GM18909 (cell line): ENCODE measurements at regions not wholly inside any gene's neighbourhood (a gene's known extent, or its start where the extent isn't known, plus 50 kb on each side); places are given as distances from the start of the nearest gene placed in this dataset.
"Not testable (repeated sequence)": the region's sequence is repeated elsewhere in the genome, so short reads cannot be mapped to it uniquely, and the experiment has no call there.

ENCODE experiments used
- ATAC-seq: cut with Tn5 transposase; IDR thresholded peaks from one replicate; pipeline ENCODE4 v1.9.1; 2021; ENCODE audit warnings: mild to moderate bottlenecking; ENCODE audit not compliant: unreplicated experiment, poor library complexity

DNA sequence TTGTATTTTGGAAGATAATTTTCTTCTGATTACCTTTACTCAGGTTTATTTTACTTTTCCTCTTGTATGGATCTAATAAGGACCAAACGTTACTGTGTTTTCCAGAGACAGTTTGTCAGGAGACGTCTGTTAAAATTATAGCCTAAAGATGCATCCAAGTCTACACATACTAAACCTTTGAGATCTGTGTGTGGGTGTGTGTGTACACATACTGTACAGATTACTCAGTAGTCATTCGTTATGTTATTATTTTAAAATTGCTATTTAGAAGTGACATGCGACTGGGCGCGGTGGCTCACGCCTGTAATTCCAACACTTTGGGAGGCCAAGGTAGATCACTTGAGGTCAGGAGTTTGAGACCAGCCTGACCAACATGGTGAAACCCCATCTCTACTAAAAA is 51.6 kb upstream of the CNTLN start:
- no peak for ATAC-seq

DNA sequence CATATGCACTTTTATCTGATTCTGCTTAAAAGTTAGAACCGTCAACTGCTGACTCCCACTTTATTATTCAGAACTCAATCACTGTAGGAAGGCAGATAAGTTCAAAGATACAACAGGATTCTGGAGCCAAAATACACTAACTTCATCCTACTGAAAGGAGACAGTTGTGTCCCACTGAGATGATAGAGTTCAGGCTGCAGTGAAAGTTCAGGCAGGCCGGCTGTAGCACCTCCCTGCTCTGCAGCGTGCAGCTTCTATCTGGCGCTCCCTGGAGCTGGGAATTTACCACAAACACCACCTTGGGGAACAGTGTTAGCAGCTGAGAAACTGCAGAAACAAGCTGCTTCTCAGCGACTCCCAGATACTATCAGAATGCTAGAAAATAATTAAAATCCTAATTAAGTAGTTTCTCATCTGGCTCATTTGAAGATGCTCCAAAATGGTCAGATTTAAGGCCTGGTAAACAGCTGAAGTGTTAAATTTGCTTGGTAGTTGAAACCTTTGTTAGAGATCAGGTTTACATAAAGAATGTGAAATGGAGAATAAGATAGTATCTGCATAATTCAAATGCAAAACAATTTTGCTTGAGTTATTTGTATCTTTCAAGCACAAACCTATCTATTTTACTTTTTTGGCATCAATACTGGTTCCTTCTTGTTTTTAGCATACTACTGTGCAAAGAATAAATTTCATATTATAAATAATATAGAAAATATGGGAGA is 52.3 kb upstream of the CNTLN start:
- no peak for ATAC-seq

DNA sequence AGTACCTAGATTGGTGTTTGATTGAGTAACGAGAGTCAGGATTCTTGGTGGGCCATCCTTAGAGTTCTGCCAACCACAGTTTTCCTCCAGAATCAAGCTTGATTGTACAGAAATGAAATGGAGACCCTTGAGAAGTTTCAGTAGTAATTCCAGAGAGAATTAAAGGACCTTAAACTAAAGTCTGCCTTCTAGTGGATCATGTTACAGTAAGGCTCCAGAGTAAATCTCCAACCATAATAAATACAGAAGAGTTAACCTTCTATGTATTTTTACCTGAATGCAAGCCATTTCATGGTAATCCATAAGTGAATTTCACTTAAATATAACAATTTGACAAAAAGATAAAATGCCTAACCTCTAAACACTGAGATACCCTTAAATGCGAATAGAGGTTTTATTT is 53.0 kb upstream of the CNTLN start:
- no peak for ATAC-seq

DNA sequence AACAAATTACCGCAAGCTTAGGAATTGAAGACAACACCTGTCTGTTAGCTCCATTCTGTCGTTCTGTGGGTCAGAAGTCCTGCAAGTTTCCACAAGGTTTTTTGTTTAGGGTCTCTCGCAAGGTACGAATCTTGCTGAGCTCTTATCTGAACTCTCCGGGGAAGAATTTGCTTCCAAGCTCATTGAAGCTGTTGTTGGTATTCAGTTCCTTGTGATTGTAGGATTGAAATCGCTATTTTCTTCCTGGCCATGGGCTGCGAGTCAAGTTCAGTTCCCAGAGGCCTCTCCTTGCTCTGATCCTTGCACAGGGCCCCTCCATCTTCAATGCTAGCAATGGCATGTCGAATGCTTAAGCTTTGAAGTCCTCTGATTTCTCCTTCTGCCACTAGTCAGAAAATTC is 53.5 kb upstream of the CNTLN start:
- ATAC-seq = no peak

DNA sequence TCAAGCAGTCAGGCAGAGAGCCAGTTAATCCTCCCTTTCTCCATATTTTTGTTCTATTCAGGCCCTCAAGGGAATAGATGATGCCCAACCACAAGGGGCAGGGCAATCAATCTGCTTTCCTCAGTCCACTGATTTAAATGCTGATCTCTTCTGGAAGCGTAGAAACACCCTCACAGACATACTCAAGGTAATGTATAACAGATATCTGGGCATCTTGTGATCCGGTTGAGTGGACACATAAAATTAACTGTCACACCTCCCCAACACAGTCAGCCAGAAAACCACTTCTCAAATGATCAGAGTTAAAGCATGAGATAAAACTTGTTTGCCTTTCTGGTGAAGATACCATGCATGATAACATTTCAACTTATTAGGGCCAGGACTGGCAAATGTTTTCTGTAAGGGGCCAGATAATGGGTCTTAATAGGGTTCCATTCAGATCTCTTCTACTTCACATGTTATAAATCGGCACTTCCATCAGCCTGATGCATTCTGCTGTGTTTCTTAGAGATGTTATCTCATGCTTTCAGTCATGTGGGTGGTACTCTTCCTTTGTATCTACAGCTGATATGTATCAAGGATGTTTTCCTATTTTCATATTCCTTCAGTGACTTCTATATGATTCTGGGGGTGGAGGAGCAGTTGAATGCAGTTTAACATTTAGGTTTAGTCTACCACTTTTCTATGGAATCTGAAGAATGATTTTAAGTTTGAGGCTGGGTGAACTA is 58.9 kb upstream of the CNTLN start:
- peak; percentile 58 for ATAC-seq

DNA sequence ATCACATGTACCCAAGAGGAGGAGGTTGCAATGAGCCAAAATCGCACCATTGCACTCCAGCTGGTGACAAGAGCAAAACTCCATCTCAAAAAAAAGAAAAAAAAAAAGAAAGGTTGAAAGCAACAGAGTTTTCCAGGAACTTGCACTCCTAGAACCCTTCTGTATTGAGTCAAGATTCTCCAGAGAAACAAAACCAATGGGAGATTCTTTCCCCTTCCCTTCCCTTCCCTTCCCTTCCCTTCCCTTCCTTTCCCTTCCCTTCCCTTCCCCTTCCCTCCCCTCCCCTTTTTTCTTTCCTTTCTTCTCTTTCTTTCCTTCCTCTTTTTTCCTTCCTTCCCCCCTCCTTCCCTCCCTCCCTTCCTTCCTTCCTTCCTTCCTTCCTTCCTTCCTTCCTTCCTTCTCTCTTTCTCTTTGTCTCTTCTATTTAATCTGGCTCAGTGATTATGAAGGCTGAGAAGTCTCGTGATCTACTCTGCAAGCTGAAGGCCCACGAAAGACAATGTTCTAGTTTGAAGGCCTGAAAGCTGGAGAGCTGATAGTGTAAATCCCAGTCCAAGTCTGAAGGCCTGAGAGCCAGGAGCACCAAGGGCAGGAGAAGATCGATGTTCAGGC is 59.6 kb upstream of the CNTLN start:
- no peak for ATAC-seq

DNA sequence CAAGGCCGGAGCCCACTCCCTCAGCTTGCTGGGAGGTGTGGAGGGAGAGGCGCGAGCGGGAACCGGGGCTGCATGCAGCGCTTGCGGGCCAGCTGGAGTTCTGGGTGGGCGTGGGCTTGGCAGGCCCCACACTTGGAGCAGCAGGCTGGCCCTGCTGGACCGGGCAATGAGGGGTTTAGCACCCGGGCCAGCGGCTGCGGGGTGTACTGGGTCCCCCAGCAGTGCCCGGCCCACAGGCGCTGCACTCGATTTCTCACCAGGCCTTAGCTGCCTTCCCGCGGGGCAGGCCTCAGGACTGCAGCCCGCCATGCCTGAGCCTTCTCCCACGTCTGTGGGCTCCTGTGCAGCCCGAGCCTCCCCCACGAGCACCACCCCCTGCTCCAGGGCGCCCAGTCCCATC is 62.3 kb upstream of the CNTLN start:
- ATAC-seq = not testable (repeated sequence)

DNA sequence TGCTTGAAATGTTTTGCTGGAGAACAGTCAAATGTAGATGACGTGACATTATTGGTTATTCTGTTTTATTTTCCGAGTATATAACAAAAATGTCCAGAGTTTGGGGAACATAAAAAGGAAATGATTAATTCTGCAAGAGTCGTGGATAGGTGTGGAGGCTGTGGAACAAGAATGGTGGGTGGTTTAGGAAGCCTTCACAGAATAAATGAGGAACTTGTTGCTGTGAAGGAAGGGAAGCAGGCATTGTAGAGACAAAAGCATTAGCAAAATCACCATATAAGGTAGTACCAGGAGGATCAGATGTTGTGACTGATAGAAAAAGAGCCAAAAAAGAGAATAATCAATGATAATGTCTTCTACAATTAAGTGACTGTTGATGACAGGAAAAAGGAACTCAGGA is 66.2 kb upstream of the CNTLN start:
- ATAC-seq = no peak

DNA sequence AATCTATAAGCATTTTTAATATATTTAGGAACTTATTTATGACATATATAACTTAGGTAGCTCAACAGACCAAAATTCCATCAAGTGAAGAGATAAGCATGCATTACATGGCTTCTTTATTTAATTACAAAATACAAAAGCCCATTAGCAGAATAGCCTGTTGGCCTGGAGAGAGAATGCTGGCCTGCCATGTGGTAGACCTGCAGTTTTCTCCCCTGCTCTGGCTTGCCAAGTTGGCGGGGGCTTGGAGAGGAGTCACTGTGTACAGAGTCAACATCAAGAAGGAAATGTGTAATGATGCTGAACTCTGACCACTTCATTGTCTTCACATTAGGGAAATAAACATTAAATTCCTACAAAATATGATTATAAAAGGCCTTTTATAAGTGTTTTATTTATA is 69.8 kb upstream of the CNTLN start:
- ATAC-seq = no peak

DNA sequence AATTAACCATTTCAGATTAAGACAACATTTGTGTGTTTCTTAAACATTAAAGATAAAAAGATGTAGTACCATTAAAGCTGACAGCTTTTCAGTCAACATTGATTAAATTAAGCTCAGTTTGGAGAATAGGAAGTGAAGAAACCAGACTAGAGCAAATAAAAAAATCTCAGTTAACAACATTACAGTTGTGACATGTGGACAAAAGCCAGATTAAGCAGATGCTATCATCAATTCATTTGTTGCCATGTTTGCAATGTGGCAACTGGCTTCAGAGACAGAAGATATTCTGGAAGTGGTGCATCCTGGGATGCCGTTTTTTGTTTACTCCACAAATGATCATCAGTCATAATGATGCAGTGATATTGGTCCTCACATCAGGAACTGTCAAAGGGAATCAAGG is 70.3 kb upstream of the CNTLN start:
- no peak for ATAC-seq

DNA sequence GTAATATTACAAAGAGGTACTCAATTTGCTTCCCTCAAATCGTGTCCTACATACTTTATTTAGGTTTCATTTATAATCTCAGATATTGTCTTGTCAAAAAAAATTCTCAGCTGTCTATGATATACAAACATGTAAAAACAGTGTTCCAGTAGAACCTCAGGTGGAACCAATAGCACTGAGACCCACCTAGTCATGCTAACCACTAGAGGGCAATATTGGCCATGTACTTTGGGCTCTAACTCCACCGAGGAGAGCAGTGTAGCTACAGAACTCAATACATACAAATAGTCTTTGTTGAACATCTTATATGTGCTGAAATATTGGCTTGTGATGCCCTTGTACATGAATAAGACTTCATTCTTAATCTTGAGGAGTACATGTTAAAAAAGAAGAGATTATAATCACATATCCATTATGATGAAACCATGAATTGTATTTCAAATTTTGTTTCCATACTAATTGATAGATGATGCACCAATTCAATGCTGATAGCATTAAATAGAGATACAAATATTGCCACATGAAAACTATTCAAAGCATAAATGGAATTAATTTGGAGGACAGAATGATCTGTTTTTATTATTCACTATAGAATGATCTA is 71.2 kb upstream of the CNTLN start:
- ATAC-seq = peak; percentile 93

DNA sequence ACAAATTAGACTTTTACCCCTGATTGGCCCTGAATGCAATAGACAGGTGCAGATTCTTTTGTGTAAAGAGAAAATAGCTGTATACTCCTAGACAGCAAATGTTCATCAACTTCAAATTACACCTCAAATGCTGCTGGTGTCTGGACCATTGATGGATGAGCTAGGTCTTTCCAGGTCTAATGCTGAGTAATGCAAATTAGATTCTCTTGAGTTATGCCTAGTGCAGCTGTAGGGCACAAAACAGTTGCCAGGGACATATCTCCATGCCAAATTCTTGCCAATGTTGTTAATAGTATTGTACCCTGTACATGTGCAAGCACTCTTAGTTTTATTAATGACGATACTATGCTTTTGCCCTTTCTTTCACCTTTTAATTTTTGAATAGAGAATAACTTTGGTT is 72.3 kb upstream of the CNTLN start:
- no peak for ATAC-seq

DNA sequence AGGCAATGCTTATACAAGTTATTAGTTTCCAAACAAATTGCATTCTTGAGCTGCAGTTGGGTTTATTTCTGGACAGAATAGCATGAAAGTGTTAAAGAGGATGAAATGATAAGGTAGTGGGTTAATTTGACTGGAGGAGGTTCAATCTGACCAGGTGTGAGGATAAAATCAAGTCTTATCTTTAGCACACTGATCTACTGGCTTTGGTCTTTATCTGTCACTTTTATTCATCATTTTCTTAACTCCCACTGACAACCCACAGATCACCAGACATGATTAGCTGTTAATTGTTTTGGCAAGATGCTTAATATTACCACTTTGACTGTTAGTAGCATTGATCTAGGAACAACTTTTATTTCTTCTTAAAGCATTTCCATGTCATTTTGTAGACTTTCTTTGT is 74.4 kb upstream of the CNTLN start:
- no peak for ATAC-seq

DNA sequence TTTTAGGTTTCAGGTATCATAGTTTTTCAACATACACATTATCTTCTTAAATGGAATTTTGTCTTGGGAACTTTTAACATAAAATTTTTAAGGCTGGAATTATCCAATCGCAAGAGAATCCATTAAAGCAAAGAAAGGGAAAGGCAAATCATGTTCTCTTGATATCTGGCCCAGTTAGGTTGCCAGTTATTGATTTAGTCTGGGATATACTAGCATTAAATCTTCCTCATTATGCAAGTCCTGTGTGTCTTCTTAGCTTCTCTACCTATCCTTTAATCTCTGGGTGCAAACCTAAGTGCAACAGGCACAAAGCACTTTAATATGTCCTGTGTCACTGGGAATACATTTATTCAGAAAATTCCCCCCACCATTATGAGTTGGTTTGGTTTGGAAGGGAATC is 75.4 kb upstream of the CNTLN start:
- no peak for ATAC-seq

DNA sequence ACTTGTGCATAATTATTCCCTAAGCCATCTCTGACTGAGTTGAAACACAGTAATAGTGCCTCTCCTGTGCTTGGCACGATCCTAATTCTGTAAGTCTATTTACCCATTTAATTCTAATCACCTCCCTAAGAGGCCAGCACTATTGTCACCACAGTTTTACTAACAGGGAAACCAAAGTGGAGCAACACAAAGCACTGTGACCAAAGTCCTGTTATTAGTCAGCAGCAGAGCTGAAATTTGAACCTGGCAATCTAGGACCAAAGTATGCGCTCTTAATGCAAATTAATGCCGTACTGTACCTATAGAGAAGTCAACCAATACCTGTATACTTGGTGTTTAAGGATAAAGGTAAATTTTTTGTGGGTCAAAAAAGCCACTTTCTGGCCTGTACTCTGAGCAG is 77.1 kb upstream of the CNTLN start:
- no peak for ATAC-seq

DNA sequence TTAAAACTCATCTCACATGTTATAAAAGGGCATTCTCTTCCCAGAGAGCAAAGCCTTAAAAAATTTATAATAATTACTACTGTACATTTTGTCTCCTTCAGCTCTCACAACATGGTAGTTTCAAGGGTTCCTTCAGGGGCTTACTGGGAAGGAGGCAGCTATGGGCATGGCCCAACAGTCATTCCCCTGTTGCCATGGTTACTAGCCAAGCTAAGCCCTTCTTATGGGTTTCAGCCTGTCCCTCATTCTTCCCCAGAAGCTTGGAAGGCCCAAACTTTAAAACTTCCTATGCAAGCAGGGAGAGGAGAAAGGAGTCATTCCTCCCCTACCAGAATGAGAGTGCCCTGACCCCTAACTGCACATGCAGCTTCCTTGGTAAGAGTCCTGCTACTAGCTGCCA is 82.2 kb upstream of the CNTLN start:
- ATAC-seq = no peak

DNA sequence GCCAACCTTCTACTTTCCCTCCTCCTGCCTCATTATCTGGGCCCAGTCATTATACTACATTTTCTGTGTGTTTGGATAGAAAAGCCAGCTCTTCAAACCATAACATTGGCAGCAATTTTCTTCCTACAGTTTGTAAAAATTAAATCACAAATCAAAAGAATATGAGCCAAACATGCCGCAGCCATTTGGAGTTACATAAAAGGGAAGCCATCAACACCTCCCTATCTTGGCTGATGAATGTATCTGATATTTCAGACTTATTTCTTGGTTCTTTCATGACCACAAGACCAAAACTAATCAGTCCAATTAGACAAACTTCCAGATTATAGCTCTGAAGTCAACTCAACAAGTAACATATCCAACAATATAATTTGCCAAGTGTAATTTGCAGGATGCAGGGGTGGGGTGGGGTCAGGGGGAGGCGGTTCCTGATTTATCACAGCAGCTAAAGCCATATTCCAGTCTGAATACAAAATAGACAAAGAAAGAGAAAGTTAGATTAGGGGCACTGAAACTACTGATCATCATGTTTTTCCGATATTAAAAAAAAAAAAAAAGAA is 89.4 kb upstream of the CNTLN start:
- ATAC-seq = no peak

DNA sequence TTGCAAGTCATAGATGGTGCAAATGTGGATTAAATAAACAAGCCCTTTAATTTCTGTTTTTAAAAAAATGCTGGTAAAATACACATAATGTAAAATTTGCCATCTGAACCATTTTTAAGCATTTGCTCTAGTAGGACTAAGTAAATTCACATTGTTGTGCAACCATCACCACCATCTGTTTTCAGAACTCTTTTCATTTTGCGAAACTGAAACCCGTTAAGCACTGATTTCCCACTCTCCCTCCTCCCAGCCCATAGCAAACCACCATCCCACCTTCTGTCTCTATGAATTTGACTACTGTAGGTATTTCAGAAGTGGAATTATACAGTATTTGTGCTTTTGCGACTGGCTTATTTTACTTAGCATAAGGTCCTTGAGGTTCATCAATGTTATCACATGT is 103.3 kb upstream of the CNTLN start:
- no peak for ATAC-seq

DNA sequence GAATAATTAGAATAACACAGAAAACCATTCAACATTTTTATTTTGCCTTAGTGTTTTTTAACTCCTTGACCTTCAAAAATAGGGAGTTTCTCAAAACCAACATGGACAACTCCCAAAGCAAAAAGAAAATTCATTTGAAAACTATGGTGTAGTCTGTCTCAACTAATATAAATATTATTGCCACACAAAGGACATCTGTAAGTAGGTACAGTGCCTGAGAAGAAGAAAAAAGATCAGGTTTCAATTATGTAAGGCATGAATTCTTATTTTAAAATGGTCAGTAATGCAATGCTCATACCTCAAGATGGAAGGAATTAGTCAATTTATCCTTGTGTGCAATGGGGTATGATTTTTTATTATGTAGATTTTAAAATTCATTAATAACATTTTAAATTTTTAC is 109.6 kb upstream of the CNTLN start:
- no peak for ATAC-seq

DNA sequence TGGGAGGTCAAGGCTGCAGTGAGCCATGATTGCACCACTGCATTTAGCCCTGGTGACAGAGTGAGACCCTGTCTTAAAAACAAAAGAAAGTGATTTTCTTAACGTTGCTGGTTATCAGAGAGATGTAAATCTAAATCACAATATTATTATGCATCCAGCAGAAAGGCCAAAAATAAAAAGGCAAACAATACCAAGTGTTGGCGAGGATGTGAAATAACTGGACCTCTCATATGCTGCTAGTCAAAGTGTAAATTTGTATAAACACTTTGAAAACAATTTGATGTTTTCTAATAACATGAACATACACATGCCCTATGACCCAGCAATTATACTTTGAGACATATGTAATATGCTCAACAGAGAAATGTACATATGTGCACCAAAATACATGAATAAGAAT is 110.7 kb upstream of the CNTLN start:
- ATAC-seq = no peak

DNA sequence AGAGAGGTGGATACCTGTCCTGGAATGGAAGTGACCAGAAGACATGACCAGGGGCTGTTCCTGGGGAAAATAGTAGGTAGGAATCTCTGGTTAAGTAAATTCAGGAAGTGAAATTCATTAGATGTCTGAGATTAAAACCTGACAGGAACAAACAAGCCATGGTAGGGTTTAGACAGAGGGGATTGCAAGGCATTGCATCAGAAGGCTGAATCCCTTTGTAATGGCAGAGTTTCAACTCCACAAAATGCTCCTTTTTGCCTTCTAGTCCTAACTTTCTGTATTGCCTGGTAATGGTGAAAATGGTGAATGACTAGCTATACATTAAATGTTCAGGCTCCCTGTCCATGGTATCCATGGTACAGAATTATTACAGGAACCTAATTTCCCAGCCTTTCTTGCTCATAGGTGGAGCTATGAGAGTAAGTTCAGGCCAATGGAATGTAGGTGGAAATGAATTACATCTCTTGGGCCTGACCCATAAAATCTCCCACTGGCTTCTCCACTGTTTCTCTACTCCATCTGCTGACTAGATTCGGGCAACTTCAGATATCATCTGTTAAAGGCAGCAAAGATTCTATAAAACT is 113.4 kb upstream of the CNTLN start:
- ATAC-seq = no peak
